Common myeloid progenitor, CD34-positive (primary cell): ENCODE measurements at regions not wholly inside any gene's neighbourhood (a gene's known extent, or its start where the extent isn't known, plus 50 kb on each side); places are given as distances from the start of the nearest gene placed in this dataset.

Experiments used
- CTCF ChIA-PET: fragments of 350-600 bp; sonication (Branson Sonifier 250); formaldehyde crosslinking; loops from one replicate; lab custom pipeline; 2021; ENCODE audit warnings: antibody characterized with exemption; lab: Charles Lee
- POLR2A ChIA-PET: fragments of 350-600 bp; sonication (Branson Sonifier 250); formaldehyde crosslinking; loops from one replicate; lab custom pipeline; 2021; ENCODE audit warnings: antibody characterized with exemption; lab: Charles Lee
- DNase-seq, 3 donors: peaks; one replicate each; pipeline versions ENCODE4 v3.0.0 to v3.0.0-alpha.2; 2013
- H3K27ac ChIP-seq, 2 experiments: 1 replicate in 1 of 2; 2 replicates in 1 of 2; pipeline ENCODE4 v1.7.0; 2013; ENCODE audit warnings: inconsistent platforms in 2 of 2, low read length in 2 of 2, mild to moderate bottlenecking in 2 of 2, low read depth in 1 of 2, moderate library complexity in 1 of 2; ENCODE audit not compliant: severe bottlenecking in 2 of 2, insufficient read depth in 1 of 2, poor library complexity in 1 of 2
- H3K27me3 ChIP-seq, 5 experiments: replicated peaks in 2 of 5; 1 replicate in 3 of 5; 2 replicates in 2 of 5; pipeline versions ENCODE4 v1.6.1 to v1.7.0; 2013; ENCODE audit warnings: low read length in 4 of 5, mild to moderate bottlenecking in 2 of 5, moderate library complexity in 2 of 5, inconsistent platforms in 1 of 5; ENCODE audit not compliant: insufficient read depth in 5 of 5, control insufficient read depth in 4 of 5
- H3K36me3 ChIP-seq, 4 experiments: 1 replicate in 2 of 4; 2 replicates in 2 of 4; pipeline versions ENCODE4 v1.6.1 to v1.7.0; 2013; ENCODE audit warnings: low read length in 3 of 4, control low read depth in 1 of 4, mild to moderate bottlenecking in 1 of 4; ENCODE audit not compliant: control insufficient read depth in 4 of 4, insufficient read depth in 4 of 4
- H3K4me1 ChIP-seq, 4 experiments: 1 replicate in 3 of 4; 2 replicates in 1 of 4; pipeline versions ENCODE4 v1.6.1 to v1.7.1; 2013; ENCODE audit warnings: low read length in 3 of 4, mild to moderate bottlenecking in 3 of 4, control low read depth in 1 of 4, inconsistent platforms in 1 of 4, moderate library complexity in 1 of 4; ENCODE audit not compliant: control insufficient read depth in 4 of 4, insufficient read depth in 4 of 4; ENCODE audit errors: control extremely low read depth in 1 of 4
- H3K4me3 ChIP-seq, 7 experiments: 1 replicate in 4 of 7; 2 replicates in 3 of 7; pipeline versions ENCODE4 v1.5.1 to v1.7.0; 2013; ENCODE audit warnings: mild to moderate bottlenecking in 7 of 7, low read length in 6 of 7, moderate library complexity in 6 of 7, inconsistent platforms in 2 of 7, low read depth in 2 of 7, control low read depth in 1 of 7; ENCODE audit not compliant: insufficient read depth in 4 of 7, control insufficient read depth in 1 of 7; ENCODE audit errors: extremely low read depth in 1 of 7
- H3K9me3 ChIP-seq, 5 experiments: 1 replicate in 4 of 5; 2 replicates in 1 of 5; pipeline versions ENCODE4 v1.6.1 to v1.7.1; 2013; ENCODE audit warnings: low read length in 4 of 5, mild to moderate bottlenecking in 2 of 5, inconsistent platforms in 1 of 5, low read depth in 1 of 5, moderate library complexity in 1 of 5; ENCODE audit not compliant: control insufficient read depth in 4 of 5, insufficient read depth in 2 of 5; ENCODE audit errors: control extremely low read depth in 1 of 5
- WGBS: methylation state at CpG from one replicate; pipeline ENCODE4 v1.1.5; 2013; ENCODE audit not compliant: insufficient coverage; 5-methylcytosine and 5-hydroxymethylcytosine counted together

GRCh38 chr6:169157197-169158148 is 96.2 kb downstream of the THBS2 start:
- Histone ChIP-seq H3K27ac (no peak overlapping the region), H3K4me1 (no peaks in the 10 kb centered on the region), H3K9me3 (peaks cover 0 to 2% (median 0%) of the 10 kb centered on the region in 5 experiments), H3K36me3 (no peaks in the 10 kb centered on the region), H3K4me3 (no peak overlapping the region), H3K27me3 (no peaks in the 10 kb centered on the region)
- POLR2A ChIA-PET = no interaction called here
- no peak for DNase-seq
- WGBS = 97% methylated on average over 19 of the region's 22 CpGs
- CTCF ChIA-PET = no interaction called here

- Histone ChIP-seq H3K27ac (no peak overlapping the region), H3K4me3 (no peak overlapping the region), H3K36me3 (no peaks in the 10 kb centered on the region), H3K4me1 (no peaks in the 10 kb centered on the region), H3K9me3 (no peaks in the 10 kb centered on the region), H3K27me3 (no peaks in the 10 kb centered on the region)
- ChIA-PET POLR2A (no interaction called here), CTCF (no interaction called here)
- no peak for DNase-seq
- 80% methylated on average over 1 of the region's 2 CpGs for WGBS
These were observed 96.9 kb downstream of the THBS2 start for GRCh38 chr6:169156793-169157147.

GRCh38 chr6:169156108-169156792 is 97.4 kb downstream of the THBS2 start:
- Histone ChIP-seq H3K27me3 (no peaks in the 10 kb centered on the region), H3K9me3 (peaks cover 0 to 1% (median 0%) of the 10 kb centered on the region in 5 experiments), H3K36me3 (no peaks in the 10 kb centered on the region), H3K27ac (no peak overlapping the region), H3K4me1 (no peaks in the 10 kb centered on the region), H3K4me3 (no peak overlapping the region)
- 98% methylated on average over 13 of the region's 17 CpGs for WGBS
- ChIA-PET CTCF (no interaction called here), POLR2A (no interaction called here)
- DNase-seq = no peak

- Histone ChIP-seq H3K27me3 (no peaks in the 10 kb centered on the region), H3K4me3 (no peak overlapping the region), H3K9me3 (peaks cover 0 to 4% (median 1%) of the 10 kb centered on the region in 5 experiments), H3K27ac (no peak overlapping the region), H3K36me3 (no peaks in the 10 kb centered on the region), H3K4me1 (no peaks in the 10 kb centered on the region)
- WGBS = 100% methylated on average over 5 of the region's 7 CpGs
- ChIA-PET POLR2A (no interaction called here), CTCF (no interaction called here)
- no peak for DNase-seq
These were observed 98.2 kb downstream of the THBS2 start for GRCh38 chr6:169155481-169155880.

- WGBS = 100% methylated on average over 2 of the region's 4 CpGs
- H3K4me1 ChIP-seq = no peaks in the 10 kb centered on the region
- POLR2A ChIA-PET = no interaction called here
- H3K27me3 ChIP-seq = no peaks in the 10 kb centered on the region
- no peak overlapping the region for H3K27ac ChIP-seq
- peaks cover 2 to 13% (median 5%) of the 10 kb centered on the region in 5 experiments for H3K9me3 ChIP-seq
- DNase-seq = no peak
- CTCF ChIA-PET = no interaction called here
- H3K36me3 ChIP-seq = no peaks in the 10 kb centered on the region
- H3K4me3 ChIP-seq = no peak overlapping the region
These were observed 100.2 kb downstream of the THBS2 start for GRCh38 chr6:169153401-169153800.

- no peak overlapping the region for H3K4me3 ChIP-seq
- no peak overlapping the region for H3K27ac ChIP-seq
- CTCF ChIA-PET = no interaction called here
- DNase-seq = no peak
- H3K27me3 ChIP-seq = no peaks in the 10 kb centered on the region
- H3K9me3 ChIP-seq = peaks cover 2 to 13% (median 5%) of the 10 kb centered on the region in 5 experiments
- H3K36me3 ChIP-seq = no peaks in the 10 kb centered on the region
- POLR2A ChIA-PET = no interaction called here
- H3K4me1 ChIP-seq = peaks cover 0 to 10% (median 3%) of the 10 kb centered on the region in 4 experiments
- WGBS = 100% methylated on average over 1 of the region's 2 CpGs
These were observed 107.1 kb downstream of the THBS2 start for GRCh38 chr6:169146521-169146920.

- H3K27ac ChIP-seq = no peak overlapping the region
- H3K27me3 ChIP-seq = no peaks in the 10 kb centered on the region
- H3K4me3 ChIP-seq = no peak overlapping the region
- H3K36me3 ChIP-seq = no peaks in the 10 kb centered on the region
- peaks cover 0 to 10% (median 3%) of the 10 kb centered on the region in 4 experiments for H3K4me1 ChIP-seq
- CTCF ChIA-PET = no interaction called here
- POLR2A ChIA-PET = no interaction called here
- WGBS = 100% methylated on average over 6 of the region's 10 CpGs
- no peak for DNase-seq
- H3K9me3 ChIP-seq = peaks cover 2 to 11% (median 5%) of the 10 kb centered on the region in 5 experiments
These were observed 107.6 kb downstream of the THBS2 start for GRCh38 chr6:169145991-169146501.
